KMS-11 (cell line): ENCODE measurements at regions not wholly inside any gene's neighbourhood (a gene's known extent, or its start where the extent isn't known, plus 50 kb on each side); places are given as distances from the start of the nearest gene placed in this dataset.

Experiments used
- H2AFZ ChIP-seq: fragments of 200-600 bp; sonication (generic); 2 replicates; pipeline ENCODE4 v1.6.1; 2016; ENCODE audit warnings: antibody characterized with exemption, mixed run types, low read depth
- H3K27ac ChIP-seq: fragments of 200-600 bp; sonication (generic); 2 replicates; pipeline ENCODE4 v1.6.1; 2016; ENCODE audit warnings: mild to moderate bottlenecking, mixed run types
- H3K27me3 ChIP-seq: fragments of 200-600 bp; sonication (generic); 2 replicates; pipeline ENCODE4 v1.6.1; 2017; ENCODE audit warnings: mild to moderate bottlenecking, low read depth, mixed run types, moderate library complexity; ENCODE audit not compliant: insufficient read depth
- H3K36me3 ChIP-seq: fragments of 200-600 bp; sonication (generic); 2 replicates; pipeline ENCODE4 v1.6.1; 2017; ENCODE audit warnings: mild to moderate bottlenecking, mixed run types; ENCODE audit not compliant: insufficient read depth
- H3K4me1 ChIP-seq: fragments of 200-600 bp; sonication (generic); 2 replicates; pipeline ENCODE4 v1.6.1; 2016; ENCODE audit warnings: mild to moderate bottlenecking, low read depth, mixed run types; ENCODE audit not compliant: poor library complexity, severe bottlenecking
- H3K4me2 ChIP-seq: fragments of 200-600 bp; sonication (generic); 2 replicates; pipeline ENCODE4 v1.7.0; 2016; ENCODE audit warnings: mild to moderate bottlenecking, mixed run types
- H3K4me3 ChIP-seq: fragments of 200-600 bp; sonication (generic); IDR thresholded peaks from 2 replicates; pipeline ENCODE4 v1.6.1; 2017; ENCODE audit warnings: low read depth, low read length, mixed read lengths; ENCODE audit not compliant: insufficient read depth
- H3K79me2 ChIP-seq: fragments of 200-600 bp; sonication (generic); 2 replicates; pipeline ENCODE4 v1.6.1; 2016; ENCODE audit warnings: low read depth, mixed run types; ENCODE audit not compliant: insufficient read depth
- H3K9ac ChIP-seq: fragments of 200-600 bp; sonication (generic); 2 replicates; pipeline ENCODE4 v1.6.1; 2016; ENCODE audit warnings: mild to moderate bottlenecking, mixed run types
- H4K20me1 ChIP-seq: fragments of 200-600 bp; sonication (generic); 2 replicates; pipeline ENCODE4 v1.6.1; 2016; ENCODE audit warnings: mild to moderate bottlenecking, mixed run types; ENCODE audit not compliant: insufficient read depth
- TF ChIP-seq, protein P1 (sequence below): fragments of 200-600 bp; sonication (generic); conservative IDR thresholded peaks from 2 replicates; pipeline ENCODE4 v1.6.1; 2017; ENCODE audit warnings: low read depth, mild to moderate bottlenecking, antibody characterized with exemption, low read length, moderate library complexity, mixed read lengths

DNA sequence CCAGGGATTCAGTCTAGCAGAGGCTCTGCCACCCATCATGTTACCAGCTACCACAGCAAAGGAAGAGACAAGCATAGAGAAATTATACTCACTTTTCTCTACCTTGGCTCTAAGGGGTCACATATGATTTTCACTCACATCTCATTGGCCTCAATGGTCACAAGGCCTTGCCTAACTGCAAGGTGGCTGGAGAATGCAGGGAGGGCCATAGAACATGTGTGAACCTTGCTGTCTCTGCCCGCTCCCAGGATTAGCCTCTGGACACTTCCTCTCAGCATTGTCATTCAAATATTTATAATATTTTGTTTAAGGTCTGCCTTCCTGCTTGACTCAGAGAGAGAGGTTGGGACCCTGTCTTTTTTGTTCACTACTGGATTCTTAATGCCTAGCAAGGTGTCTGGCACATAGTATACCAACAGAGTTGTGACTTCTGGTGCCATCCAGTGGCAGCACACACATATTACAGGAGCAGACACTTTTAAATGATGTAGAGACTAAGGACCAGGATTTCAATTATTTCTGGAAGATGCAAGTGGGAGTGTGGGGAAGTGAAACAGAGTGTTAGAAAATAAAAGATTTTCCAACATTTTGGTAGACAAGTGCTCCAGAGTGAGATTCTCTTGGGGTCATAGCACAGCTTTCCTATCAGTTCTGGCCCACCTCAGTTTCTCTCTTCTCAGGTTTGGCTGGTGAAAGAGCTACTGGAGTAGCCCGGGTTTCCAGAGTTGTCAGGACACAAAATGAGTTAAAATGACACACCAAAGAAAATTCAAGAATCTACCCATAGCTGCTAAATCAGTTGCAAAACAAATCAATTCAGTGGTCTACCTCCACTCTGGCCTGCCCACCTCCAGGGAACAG is 119.0 kb upstream of the RASGRP1 start:
- H3K4me2 ChIP-seq: no peak overlapping the region
- no peaks in the 10 kb centered on the region for H3K36me3 ChIP-seq
- H3K27ac ChIP-seq: no peak overlapping the region
- no peak overlapping the region for H3K4me3 ChIP-seq
- H3K4me1 ChIP-seq: peaks cover 5% of the 10 kb centered on the region
- TF ChIP-seq, protein P1, sequence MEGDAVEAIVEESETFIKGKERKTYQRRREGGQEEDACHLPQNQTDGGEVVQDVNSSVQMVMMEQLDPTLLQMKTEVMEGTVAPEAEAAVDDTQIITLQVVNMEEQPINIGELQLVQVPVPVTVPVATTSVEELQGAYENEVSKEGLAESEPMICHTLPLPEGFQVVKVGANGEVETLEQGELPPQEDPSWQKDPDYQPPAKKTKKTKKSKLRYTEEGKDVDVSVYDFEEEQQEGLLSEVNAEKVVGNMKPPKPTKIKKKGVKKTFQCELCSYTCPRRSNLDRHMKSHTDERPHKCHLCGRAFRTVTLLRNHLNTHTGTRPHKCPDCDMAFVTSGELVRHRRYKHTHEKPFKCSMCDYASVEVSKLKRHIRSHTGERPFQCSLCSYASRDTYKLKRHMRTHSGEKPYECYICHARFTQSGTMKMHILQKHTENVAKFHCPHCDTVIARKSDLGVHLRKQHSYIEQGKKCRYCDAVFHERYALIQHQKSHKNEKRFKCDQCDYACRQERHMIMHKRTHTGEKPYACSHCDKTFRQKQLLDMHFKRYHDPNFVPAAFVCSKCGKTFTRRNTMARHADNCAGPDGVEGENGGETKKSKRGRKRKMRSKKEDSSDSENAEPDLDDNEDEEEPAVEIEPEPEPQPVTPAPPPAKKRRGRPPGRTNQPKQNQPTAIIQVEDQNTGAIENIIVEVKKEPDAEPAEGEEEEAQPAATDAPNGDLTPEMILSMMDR: peak; percentile 79
- no peak overlapping the region for H2AFZ ChIP-seq
- H4K20me1 ChIP-seq: no peaks in the 10 kb centered on the region
- H3K9ac ChIP-seq: no peak overlapping the region
- no peaks in the 10 kb centered on the region for H3K27me3 ChIP-seq
- no peaks in the 10 kb centered on the region for H3K79me2 ChIP-seq

DNA sequence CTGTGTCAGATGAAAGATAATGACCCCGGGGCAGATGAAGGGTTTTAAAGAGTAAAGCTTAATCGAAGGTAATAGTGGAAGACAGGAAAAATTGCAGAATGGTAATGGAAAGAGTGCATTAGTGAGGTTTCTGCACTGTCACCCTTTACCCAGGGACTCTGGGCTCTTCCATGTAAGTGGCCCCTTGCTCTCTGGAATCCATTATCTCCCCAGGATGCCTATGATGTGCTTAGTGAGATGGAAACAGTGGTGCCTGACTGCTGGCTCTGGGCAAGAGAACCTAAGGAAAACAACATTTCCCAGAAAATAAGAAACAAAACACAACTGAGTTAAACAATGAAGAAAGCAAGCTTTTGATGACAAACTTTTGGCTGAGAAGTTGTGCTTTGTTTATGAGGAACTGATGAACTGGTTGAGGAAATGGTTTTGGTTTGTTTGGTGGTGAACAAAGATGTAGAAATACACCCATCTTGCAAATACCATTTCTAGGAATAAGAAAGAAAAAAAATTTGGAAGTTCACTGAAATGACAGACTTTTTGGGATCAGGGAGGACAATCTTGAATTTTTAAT is 119.9 kb upstream of the RASGRP1 start:
- Histone ChIP-seq H3K4me1 (peaks cover 14% of the 10 kb centered on the region), H3K4me2 (no peak overlapping the region), H3K27me3 (no peaks in the 10 kb centered on the region), H3K27ac (no peak overlapping the region), H4K20me1 (no peaks in the 10 kb centered on the region), H3K79me2 (no peaks in the 10 kb centered on the region), H3K4me3 (no peak overlapping the region), H2AFZ (no peak overlapping the region), H3K9ac (no peak overlapping the region), H3K36me3 (no peaks in the 10 kb centered on the region)
- TF ChIP-seq, protein P1: no peak

DNA sequence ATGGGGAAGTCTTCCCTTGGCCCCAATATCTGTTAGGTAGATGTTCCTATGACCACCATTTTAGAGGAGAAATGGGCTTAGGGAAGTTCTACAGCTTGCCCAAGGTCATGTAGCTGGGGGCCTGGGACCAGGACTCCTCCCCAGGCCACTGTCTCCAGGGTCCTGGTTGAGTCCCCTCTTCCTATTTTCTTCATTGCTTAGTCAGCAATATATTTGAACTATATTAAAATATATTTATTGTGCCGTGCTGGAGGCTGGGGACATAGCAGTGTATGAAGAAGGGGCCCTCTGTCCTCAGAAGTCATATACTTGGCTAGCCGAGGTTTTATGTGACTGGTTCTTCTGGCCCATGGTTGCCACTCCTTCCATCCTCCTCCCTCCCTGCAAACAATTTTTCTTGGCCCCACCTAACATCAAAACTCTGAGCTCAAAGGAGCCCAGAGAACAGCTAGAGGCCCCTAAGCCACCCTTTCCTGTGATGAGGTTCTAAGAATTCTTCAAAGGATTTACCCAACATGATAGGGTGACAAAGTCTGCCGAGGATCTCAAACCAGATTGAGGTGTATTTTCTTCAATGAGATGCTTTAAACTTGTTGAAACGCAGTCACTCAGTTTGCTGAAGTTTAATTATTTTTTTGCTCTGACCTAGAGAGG is 121.2 kb upstream of the RASGRP1 start:
- H3K27ac ChIP-seq: no peak overlapping the region
- peaks cover 22% of the 10 kb centered on the region for H3K4me1 ChIP-seq
- H4K20me1 ChIP-seq: no peaks in the 10 kb centered on the region
- H3K4me2 ChIP-seq: no peak overlapping the region
- no peaks in the 10 kb centered on the region for H3K27me3 ChIP-seq
- TF ChIP-seq, protein P1: no peak
- no peaks in the 10 kb centered on the region for H3K79me2 ChIP-seq
- H3K36me3 ChIP-seq: no peaks in the 10 kb centered on the region
- no peak overlapping the region for H2AFZ ChIP-seq
- no peak overlapping the region for H3K4me3 ChIP-seq
- no peak overlapping the region for H3K9ac ChIP-seq

DNA sequence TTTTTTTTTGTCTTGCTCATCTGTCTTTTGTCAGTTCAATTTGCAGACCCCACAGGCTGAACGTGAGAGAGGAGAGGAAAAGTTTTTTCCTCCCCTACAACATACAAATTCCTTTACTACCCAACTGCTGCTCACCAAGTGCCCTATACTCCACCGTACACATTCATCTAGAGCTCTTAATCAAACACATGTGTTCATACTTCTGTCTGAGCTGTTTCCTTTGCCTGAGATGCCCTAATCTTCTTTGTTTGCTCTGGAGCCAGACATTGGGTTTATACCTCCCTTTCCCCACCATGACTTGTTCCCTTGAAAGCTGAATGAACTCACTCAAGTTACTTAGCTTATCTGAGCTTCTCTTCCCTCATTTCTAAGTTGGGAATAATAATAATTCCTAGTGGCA is 122.7 kb upstream of the RASGRP1 start:
- no peaks in the 10 kb centered on the region for H3K27me3 ChIP-seq
- no peaks in the 10 kb centered on the region for H4K20me1 ChIP-seq
- H3K79me2 ChIP-seq: no peaks in the 10 kb centered on the region
- H2AFZ ChIP-seq: no peak overlapping the region
- no peak overlapping the region for H3K9ac ChIP-seq
- TF ChIP-seq, protein P1: no peak
- H3K4me1 ChIP-seq: peaks cover 24% of the 10 kb centered on the region
- no peak overlapping the region for H3K27ac ChIP-seq
- no peak overlapping the region for H3K4me2 ChIP-seq
- no peaks in the 10 kb centered on the region for H3K36me3 ChIP-seq
- no peak overlapping the region for H3K4me3 ChIP-seq
